Peyer's patch (tissue), 4 donors: ENCODE measurements at regions not wholly inside any gene's neighbourhood (a gene's known extent, or its start where the extent isn't known, plus 50 kb on each side); places are given as distances from the start of the nearest gene placed in this dataset.

Source experiments
- POLR2A ChIP-seq, 2 donors: fragments of 450-650 bp; IDR thresholded peaks; one replicate each; pipeline ENCODE4 v1.5.1; 2017; ENCODE audit warnings: antibody characterized with exemption in 2 of 2, mild to moderate bottlenecking in 2 of 2, moderate library complexity in 2 of 2
- TF ChIP-seq, protein P1 (sequence below), 6 experiments: fragments of 450-650 bp in 4 of 6; fragments of 200-600 bp in 2 of 6; sonication (generic) in 1 of 6; IDR thresholded peaks; one replicate each; pipeline ENCODE4 v1.5.1; 2017 to 2019; ENCODE audit warnings: antibody characterized with exemption in 6 of 6, mild to moderate bottlenecking in 3 of 6, moderate library complexity in 1 of 6

- TF ChIP-seq, protein P1, sequence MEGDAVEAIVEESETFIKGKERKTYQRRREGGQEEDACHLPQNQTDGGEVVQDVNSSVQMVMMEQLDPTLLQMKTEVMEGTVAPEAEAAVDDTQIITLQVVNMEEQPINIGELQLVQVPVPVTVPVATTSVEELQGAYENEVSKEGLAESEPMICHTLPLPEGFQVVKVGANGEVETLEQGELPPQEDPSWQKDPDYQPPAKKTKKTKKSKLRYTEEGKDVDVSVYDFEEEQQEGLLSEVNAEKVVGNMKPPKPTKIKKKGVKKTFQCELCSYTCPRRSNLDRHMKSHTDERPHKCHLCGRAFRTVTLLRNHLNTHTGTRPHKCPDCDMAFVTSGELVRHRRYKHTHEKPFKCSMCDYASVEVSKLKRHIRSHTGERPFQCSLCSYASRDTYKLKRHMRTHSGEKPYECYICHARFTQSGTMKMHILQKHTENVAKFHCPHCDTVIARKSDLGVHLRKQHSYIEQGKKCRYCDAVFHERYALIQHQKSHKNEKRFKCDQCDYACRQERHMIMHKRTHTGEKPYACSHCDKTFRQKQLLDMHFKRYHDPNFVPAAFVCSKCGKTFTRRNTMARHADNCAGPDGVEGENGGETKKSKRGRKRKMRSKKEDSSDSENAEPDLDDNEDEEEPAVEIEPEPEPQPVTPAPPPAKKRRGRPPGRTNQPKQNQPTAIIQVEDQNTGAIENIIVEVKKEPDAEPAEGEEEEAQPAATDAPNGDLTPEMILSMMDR (IDR thresholded peaks at IDR 0.05), result no peak
- TF ChIP-seq POLR2A (IDR thresholded peaks at IDR 0.05), result no peak
Measured at GRCh38 chr2:199057936-199058335, 399.8 kb downstream of the SATB2 start.
